ENCODE measurements at regions not wholly inside any gene's neighbourhood (a gene's known extent, or its start where the extent isn't known, plus 50 kb on each side); places are given as distances from the start of the nearest gene placed in this dataset.

GRCh38 chr16:17617021-17617552 lies 146.3 kb upstream of the XYLT1 start:
- no peak for DNase-seq (ENCODE audit: low read depth in 3 of 3, low spot score in 2 of 3)

- DNase-seq (ENCODE audit: low read depth in 3 of 3, low spot score in 2 of 3) = no peak
Measured at GRCh38 chr16:17612336-17612735, 141.6 kb upstream of the XYLT1 start.

DNA sequence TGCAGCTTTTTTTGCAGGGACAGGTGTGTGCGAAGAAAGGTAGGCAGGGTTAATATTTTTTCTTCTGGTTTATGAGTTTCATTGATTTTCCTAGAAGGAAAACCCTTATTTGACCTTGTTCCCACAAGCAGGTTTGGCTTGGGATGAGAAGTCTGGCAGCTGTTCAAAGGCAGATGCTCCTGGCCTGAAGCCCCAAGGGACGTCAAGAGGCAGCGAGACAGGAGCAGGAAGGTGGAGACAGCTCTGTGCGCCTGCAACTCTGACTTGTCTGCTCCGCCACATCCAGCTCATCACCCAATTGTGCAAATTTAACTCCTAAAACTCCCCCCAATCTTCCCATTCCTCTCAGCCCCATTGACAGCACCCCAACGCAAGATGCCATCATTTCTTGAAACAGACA lies 136.8 kb upstream of the XYLT1 start:
- DNase-seq (ENCODE audit: low read depth in 3 of 3, low spot score in 2 of 3) = no peak

DNA sequence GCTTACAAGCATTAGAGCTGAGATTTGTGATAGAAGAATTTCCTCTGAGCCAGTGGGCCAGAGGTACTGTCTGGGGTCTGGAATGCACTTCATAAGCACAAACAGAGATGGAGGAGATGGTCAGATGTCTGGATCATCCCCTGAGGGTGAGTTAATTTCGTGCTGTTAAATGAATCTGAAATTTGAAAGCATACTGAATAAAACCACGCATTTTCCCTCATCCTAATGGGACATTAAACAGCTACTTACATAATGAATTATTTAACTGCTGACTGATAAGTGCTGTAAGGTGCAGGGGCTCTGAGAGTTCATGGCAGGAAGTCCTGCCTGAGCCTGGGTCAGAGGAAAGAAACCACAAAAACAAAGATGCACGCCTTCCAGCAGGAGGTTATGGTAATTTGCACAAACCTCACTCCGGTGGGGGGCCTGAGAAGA lies 136.3 kb upstream of the XYLT1 start:
- DNase-seq (ENCODE audit: low read depth in 3 of 3, low spot score in 2 of 3) = no peak

DNA sequence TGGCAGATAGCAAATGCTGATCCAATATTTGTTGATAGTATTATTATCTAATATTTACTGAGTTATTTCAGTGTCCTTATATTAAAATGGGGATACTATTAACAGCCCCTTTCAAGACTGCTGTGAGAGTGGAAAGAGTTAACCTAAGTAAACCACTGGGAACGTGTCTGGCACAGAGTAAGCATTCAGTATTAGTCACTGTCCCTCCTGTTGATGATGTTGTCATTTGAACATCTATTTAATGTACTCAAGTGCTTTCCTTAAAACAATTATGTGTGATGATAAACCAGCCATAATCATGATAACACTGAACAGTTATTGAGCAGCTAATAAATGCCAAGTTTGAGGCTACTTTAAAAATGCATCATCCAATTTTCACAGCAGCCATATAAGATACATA lies 135.7 kb upstream of the XYLT1 start:
- no peak for DNase-seq (ENCODE audit: low read depth in 3 of 3, low spot score in 2 of 3)

- DNase-seq (ENCODE audit: low read depth in 3 of 3, low spot score in 2 of 3) = no peak
Measured at GRCh38 chr16:17605784-17606183, 135.0 kb upstream of the XYLT1 start.

- DNase-seq (ENCODE audit: low read depth in 3 of 3, low spot score in 2 of 3) = no peak
Measured at GRCh38 chr16:17603626-17604025, 132.9 kb upstream of the XYLT1 start.

GRCh38 chr16:17602678-17603077 lies 131.9 kb upstream of the XYLT1 start:
- DNase-seq (ENCODE audit: low read depth in 3 of 3, low spot score in 2 of 3) = no peak

GRCh38 chr16:17598968-17599367 lies 128.2 kb upstream of the XYLT1 start:
- DNase-seq (ENCODE audit: low read depth in 3 of 3, low spot score in 2 of 3) = no peak

DNA sequence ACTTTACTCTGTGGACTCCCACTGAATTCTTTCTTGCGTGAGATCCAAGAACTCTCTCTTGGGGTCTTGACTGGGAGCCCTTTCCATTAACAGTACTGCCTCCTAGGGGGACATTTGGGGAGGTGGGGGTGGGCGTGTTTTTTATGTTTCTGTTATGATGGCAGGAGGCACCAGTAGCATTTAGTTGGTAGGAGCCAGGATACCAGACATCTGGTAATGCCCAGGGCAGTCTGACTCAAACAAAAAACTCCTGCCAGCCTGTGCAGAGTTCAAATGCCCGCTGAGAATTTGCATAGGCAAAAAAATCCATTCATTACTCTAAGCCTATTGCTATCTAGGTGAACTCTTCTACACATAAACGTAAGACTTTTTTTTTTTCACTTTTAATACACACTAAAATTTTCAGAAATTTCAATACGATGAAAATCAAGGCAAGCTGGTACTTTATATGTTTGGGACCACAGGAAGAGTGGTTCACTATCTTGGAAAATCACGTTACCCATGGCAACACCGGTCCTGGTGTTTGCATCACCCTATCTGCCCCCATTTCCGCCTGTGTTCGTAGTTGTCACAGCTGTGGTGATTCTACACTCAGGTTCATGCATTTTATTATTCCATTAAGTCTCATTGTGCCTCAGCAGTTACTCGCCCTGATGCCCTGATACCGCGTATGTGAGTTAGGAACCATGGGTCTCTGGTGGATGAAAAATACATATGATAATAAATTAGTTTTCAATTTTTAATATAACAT lies 121.1 kb upstream of the XYLT1 start:
- no peak for DNase-seq (ENCODE audit: low read depth in 3 of 3, low spot score in 2 of 3)

DNA sequence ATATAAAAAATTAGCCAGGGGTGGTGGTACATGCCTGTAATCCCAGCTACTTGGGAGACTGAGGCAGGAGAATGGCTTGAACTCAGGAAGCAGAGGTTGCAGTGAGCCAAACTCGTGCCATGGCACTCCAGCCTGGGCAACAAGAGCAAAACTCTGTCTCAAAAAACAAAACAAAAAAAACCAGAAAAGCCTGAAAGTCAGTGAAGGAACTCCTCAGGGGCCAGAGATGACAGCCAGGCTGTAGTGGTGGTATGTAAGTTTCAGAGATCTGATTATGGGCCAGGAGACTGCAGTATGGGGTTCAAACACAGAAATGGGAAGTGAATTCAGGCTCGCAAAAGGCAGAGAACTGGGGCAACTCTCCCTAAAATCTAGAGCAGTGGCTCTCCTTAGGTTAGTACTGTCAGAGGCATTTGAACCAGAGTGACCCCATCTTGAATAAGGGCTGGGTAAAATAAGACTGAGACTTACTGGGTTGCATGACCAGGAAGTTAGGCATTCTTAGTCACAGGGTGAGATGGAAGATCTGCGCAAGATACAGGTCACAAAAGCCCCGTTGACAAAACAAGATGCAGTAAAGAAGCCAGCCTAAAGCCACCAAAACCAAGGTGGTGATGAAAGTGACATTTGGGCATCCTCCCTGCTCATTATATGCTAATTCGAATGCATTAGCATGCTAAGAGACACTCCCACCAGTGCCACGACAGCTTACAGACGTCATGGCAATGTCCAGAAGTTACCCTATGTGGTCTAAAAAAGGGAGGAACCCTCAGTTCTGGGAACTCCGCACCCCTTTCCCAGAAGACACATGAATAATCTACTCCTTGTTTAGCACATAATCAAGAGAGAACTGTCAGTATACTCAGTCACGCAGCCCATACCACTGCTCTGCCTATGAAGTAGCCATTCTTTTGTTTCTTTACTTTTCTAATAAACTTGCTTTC lies 120.2 kb upstream of the XYLT1 start:
- no peak for DNase-seq (ENCODE audit: low read depth in 3 of 3, low spot score in 2 of 3)

- no peak for DNase-seq (ENCODE audit: low read depth in 3 of 3, low spot score in 2 of 3)
Measured at GRCh38 chr16:17589898-17590297, 119.1 kb upstream of the XYLT1 start.

DNA sequence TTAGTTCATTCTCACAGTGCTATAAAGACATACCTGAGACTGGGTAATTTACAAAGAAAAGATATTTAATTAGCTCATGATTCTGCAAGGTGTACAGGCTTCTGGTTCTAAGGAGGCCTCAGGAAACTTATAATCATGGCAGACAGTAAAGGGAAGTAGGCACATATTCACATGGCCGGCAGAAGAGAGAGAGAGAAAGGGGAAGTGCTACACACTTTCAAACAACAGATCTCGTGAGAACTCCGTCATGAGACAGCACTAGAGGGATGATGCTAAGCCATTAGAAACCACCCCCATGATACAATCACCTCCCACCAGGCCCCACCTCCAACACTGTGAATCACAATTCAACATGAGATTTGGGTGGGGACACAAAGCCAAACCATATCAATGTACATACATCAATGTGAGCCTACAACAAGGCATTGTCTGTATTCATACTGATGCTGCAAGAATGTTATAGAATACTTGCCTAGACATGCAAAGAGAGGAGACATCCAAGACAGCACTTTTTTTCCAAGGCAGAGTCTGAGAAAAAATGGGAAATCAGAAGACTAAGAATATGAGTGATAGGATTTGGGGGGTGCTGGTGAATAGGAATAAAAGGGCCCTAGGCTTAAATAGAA lies 114.8 kb upstream of the XYLT1 start:
- DNase-seq (ENCODE audit: low read depth in 3 of 3, low spot score in 2 of 3) = no peak

- DNase-seq (ENCODE audit: low read depth in 3 of 3, low spot score in 2 of 3) = peak; percentile 52 to 69 (median 54)
Measured at GRCh38 chr16:17578981-17579874, 108.5 kb upstream of the XYLT1 start.

DNA sequence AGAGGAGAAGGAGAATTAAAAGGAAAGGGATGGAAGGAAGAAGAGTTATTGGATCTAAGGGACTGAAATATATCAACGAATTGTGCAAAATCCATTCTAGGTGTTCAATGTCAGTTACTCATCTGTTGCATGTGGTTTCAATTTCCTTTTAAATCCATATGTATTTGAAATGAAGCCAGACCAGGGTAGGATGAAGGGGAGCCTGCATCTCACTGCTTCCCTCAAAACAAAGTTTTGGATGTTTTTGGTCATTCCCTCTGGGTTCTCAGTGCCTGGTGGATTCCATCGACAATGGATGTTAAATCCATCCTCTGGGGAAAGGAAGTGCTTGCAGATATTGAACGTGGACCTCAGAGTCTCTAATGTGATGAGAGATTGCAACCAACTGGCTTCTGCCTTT lies 103.5 kb upstream of the XYLT1 start:
- no peak for DNase-seq (ENCODE audit: low read depth in 3 of 3, low spot score in 2 of 3)

GRCh38 chr16:17572145-17572544 lies 101.4 kb upstream of the XYLT1 start:
- no peak for DNase-seq (ENCODE audit: low read depth in 3 of 3, low spot score in 2 of 3)

GRCh38 chr16:17571499-17572093 lies 100.8 kb upstream of the XYLT1 start:
- DNase-seq (ENCODE audit: low read depth in 3 of 3, low spot score in 2 of 3) = no peak

DNA sequence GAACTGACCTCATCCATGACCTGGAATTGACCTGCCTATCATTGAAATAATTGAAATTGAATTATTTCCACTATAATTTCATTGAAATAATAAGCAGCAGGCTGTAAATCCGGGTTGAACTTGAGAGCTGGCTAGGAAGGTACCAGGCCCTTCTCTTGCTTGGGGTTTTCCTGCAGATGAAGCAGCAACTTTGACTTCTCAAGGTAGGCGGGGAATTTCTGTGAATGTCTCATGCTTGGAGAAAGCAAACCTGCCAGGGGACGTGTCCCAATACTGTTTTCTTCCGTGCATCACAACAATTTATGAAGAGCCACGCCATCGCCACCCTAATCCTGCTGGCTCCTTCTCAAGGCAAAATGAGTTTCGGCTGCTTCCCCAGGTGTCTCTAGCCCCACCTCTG lies 97.5 kb upstream of the XYLT1 start:
- DNase-seq (ENCODE audit: low read depth in 3 of 3, low spot score in 2 of 3) = no peak

DNA sequence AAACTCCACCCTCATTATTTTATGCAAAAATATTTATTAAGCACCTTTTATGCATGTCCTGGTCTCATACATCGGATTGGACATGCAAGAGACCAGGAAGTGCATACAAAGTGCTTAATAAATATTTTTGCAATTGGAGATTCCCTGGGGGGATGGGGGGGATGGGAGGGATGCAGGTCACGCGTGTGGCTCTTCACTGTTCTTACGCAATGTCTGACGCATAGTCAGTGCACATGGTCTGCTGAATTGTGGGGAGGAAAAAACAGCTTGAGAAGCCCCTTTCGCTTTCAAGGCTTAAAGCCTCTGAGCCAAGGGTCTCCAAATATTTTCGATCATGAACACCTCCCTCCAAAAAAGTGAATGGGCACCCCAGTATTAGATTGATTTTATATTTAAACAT lies 96.7 kb upstream of the XYLT1 start:
- DNase-seq (ENCODE audit: low read depth in 3 of 3, low spot score in 2 of 3) = no peak
